Stimulated activated CD4-positive, alpha-beta T cell treated with anti-CD3 and anti-CD28 coated beads, Interleukin-2, amount 100 ng/mL, for 4 hours (primary cell): ENCODE measurements at regions not wholly inside any gene's neighbourhood (a gene's known extent, or its start where the extent isn't known, plus 50 kb on each side); places are given as distances from the start of the nearest gene placed in this dataset.
"Not testable (repeated sequence)": the region's sequence is repeated elsewhere in the genome, so short reads cannot be mapped to it uniquely, and the experiment has no call there.

Experiments
- DNase-seq: peaks from one replicate; pipeline ENCODE4 v3.0.0-alpha.2; 2020; ENCODE audit warnings: low read depth

- no peak for DNase-seq
Measured at GRCh38 chr22:44628835-44629234, 73.2 kb upstream of the PRR5 start.

DNA sequence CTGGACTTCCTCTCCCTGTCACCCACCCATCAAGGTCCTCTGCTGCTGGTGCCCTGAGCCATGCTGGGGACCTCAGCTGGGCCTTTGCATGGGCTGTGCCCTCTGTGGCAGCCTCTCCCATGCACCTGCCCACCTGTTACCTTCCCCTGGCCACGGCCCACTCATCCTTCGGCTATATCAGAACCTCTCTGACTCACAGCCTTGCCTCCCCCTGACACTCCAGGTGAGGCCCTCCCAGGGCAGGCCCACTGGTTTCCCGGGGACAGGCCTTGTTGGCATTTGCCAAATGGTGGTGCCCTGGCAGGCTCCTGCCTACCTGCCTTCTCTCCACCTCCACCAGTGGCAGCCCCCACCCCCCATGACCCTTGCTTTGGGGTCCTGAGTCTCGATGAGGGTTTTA is 73.7 kb upstream of the PRR5 start:
- DNase-seq = no peak

- no peak for DNase-seq
Measured at GRCh38 chr22:44627521-44628139, 74.4 kb upstream of the PRR5 start.

GRCh38 chr22:44625981-44626687 is 75.9 kb upstream of the PRR5 start:
- DNase-seq = peak; percentile 63

DNA sequence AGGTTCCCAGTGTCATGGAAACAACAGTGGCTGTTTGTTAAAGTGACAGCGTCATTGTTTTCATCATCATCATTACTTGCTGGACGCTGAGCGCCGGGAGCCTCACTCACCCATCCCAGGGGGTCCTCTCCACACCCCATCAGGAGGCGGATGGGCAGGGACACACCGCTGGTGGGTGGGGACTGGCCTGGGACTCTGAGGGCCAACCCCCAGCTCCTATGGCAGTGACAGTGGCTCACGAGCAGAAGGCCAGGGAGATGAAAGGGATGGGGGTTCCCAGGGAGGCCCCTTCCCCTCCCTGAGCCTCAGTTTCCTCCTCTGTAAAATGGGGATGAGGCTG is 76.6 kb upstream of the PRR5 start:
- no peak for DNase-seq

- DNase-seq = no peak
Measured at GRCh38 chr22:44624689-44625420, 77.1 kb upstream of the PRR5 start.

DNA sequence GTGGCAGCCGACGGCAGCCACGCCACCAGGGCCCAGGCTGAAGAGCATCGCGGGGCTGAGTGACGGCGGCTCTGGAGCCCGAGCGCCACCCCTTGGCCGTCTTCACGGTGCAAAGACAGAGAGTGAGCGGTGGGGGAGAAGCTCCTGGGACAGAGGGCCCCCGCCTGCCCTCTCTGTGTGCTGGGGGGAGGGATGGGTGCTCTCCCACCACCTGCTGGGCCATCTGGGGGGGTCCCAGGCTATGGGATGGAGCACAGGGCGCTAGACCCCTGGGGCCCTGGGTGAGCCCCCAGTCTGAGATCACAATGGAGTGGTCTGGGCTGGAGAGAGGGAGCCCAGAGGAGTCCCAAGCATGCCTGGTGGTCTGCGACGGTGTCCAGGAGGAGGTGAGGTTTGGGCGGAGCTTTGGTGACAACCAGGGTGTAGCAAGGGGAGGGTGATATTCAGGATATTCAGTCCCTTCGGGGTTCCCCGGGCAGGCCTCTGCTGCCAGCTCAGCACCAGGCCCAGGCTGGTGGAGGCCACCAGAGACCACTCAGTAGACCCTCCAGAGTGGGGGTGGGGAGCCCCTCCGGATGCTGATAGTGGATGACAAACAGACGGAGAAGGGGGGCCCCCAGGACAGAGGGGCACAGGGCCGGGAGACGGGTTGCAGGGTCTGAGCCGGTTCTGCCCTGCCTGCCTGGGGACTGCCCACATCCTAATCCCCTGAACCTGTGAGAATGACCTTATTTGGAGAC is 78.1 kb upstream of the PRR5 start:
- no peak for DNase-seq

GRCh38 chr22:44622679-44623078 is 79.3 kb upstream of the PRR5 start:
- no peak for DNase-seq

DNA sequence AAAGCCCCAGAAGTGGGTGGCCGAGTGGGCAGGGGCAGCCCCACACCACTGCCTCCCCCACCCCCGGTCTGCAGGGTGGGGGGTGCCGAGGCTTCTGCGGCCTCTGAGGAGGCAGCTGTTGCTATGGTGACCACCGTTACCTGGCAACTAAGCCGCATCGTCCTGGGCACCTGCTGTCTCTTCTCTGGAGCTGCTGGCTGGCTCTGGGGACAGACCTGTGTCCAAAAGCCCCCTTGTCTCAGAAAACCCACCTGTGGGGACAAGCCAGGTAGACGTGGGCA is 79.9 kb upstream of the PRR5 start:
- no peak for DNase-seq

DNA sequence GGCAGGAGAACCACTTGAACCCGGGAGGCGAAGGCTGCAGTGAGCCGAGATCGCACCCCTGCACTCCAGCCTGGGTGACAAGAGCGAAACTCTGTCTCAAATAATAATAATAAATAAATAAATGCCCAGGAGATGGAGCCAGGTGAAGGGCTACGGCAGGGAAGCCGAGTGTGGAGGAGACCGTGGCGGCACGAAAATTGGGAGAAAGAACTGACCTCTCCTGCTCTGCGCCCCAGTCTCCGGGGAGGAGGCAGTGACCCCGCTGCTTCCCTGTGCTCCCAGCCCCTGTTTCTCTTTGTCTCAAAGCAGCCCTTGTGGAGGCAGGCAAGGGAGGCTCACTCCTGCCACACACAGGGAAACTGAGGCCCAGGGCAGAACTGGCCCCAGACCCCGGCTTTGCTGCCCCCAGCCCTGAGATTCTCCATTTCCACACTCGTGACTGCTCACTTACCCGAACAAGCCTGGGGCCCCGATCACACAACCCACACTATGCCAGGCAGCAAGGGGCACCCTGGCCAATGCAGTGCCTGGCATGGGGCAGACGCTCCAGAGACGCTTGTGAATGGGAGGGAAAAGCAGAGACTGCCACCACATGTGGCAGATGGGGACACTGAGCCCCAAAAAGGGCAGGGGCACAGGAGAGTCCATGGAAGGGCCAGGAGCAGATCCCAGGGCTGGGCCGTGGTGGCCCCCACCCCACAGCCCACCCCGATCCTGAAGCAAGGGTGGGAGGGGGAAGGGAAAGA is 80.4 kb upstream of the PRR5 start:
- DNase-seq = no peak

- no peak for DNase-seq
Measured at GRCh38 chr22:44620841-44621257, 81.2 kb upstream of the PRR5 start.

- DNase-seq = peak; percentile 49
Measured at GRCh38 chr22:44620129-44620840, 81.7 kb upstream of the PRR5 start.

GRCh38 chr22:44619560-44620128 is 82.4 kb upstream of the PRR5 start:
- not testable (repeated sequence) for DNase-seq

GRCh38 chr22:44618910-44619309 is 83.1 kb upstream of the PRR5 start:
- DNase-seq = not testable (repeated sequence)

- DNase-seq = no peak
Measured at GRCh38 chr22:44618400-44618799, 83.6 kb upstream of the PRR5 start.

GRCh38 chr22:44617828-44618227 is 84.2 kb upstream of the PRR5 start:
- no peak for DNase-seq

- no peak for DNase-seq
Measured at GRCh38 chr22:44616882-44617655, 84.9 kb upstream of the PRR5 start.

DNA sequence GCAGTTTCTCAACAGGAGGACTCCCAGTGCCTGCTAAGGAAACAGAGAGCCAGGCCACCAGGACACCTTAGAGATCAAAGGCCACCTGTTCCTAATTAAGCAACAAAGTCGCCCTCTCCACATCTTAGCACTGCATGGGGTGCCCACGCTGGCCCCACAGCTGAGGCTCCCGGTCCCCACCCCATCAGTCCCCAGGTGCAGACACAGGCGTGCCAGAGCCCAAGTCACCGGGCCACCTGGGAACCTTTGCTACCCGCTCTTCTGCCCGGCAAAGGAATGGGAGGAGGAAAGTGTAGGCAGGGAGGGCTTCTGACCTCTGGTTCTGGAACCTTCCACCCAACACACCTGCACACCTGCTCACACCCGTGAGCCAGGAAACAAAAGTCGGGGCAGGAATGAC is 85.5 kb upstream of the PRR5 start:
- no peak for DNase-seq

GRCh38 chr22:44615602-44616180 is 86.3 kb upstream of the PRR5 start:
- DNase-seq = no peak

- DNase-seq = no peak
Measured at GRCh38 chr22:44615146-44615545, 86.9 kb upstream of the PRR5 start.
